HepG2 (cell line): ENCODE measurements at regions not wholly inside any gene's neighbourhood (a gene's known extent, or its start where the extent isn't known, plus 50 kb on each side); places are given as distances from the start of the nearest gene placed in this dataset.
A peak's percentile ranks its signal among the peaks of the same experiment; 100 is the strongest.

Source experiments
- ATAC-seq: fragments of 200-7000 bp; cut with Tn5 transposase; 3 replicates; pipeline ENCODE4 v1.9.1; 2020; ENCODE audit warnings: mild to moderate bottlenecking, moderate library complexity
- BruUV-seq: library from RNA; stranded (reverse); fragments of 400-500 nt; replicated peaks from 2 replicates; lab custom pipeline; 2021; lab: Mats Ljungman, UMichigan
- CTCF ChIA-PET: fragments of 300-600 bp; formaldehyde crosslinking; extraction: SDS; loops from one replicate; lab custom pipeline; 2021; ENCODE audit warnings: low total read pairs, inconsistent platforms, low intra/inter-chr PET ratio; lab: Yijun Ruan, JAX
- POLR2A ChIA-PET: fragments of 350-600 bp; sonication (Branson Sonifier 250); formaldehyde crosslinking; loops from one replicate; lab custom pipeline; 2020; ENCODE audit warnings: antibody characterized with exemption, inconsistent platforms; lab: Yijun Ruan, JAX
- DNase-seq: peaks from one replicate; pipeline ENCODE4 v3.0.0-alpha.2; 2015; ENCODE audit warnings: low spot score
- FAIRE-seq: peaks from 3 replicates; lab custom pipeline; 2011; peaks lifted over from hg19 to GRCh38; lab: Jason Lieb, UNC
- H2AFZ ChIP-seq: one replicate; pipeline ENCODE4 v1.6.1; 2011; ENCODE audit warnings: low read length, inconsistent platforms
- H3K27ac ChIP-seq: fragments of 300-600 bp; 3 replicates; pipeline ENCODE4 v1.8.0; 2011; ENCODE audit warnings: mixed run types, mild to moderate bottlenecking, mixed read lengths, low read length, inconsistent platforms; ENCODE audit not compliant: insufficient read depth; ENCODE audit errors: extremely low read length
- H3K27me3 ChIP-seq, 2 experiments: fragments of 200-600 bp in 1 of 2; 2 replicates in 1 of 2; 3 replicates in 1 of 2; pipeline versions ENCODE4 v1.6.0 to v1.8.0; 2011; ENCODE audit warnings: low read length in 2 of 2, mild to moderate bottlenecking in 2 of 2, moderate library complexity in 2 of 2, inconsistent platforms in 1 of 2; ENCODE audit not compliant: insufficient read depth in 2 of 2, control insufficient read depth in 1 of 2
- H3K36me3 ChIP-seq, 2 experiments: fragments of 200-600 bp in 1 of 2; replicated peaks in 1 of 2; 2 replicates in 1 of 2; 3 replicates in 1 of 2; pipeline versions ENCODE4 v1.5.1 to v1.8.0; 2011; ENCODE audit warnings: low read length in 2 of 2, inconsistent platforms in 1 of 2; ENCODE audit not compliant: insufficient read depth in 2 of 2, control insufficient read depth in 1 of 2
- H3K4me1 ChIP-seq: 2 replicates; pipeline ENCODE4 v1.5.1; 2012; ENCODE audit warnings: low read length, inconsistent platforms; ENCODE audit not compliant: insufficient read depth
- H3K4me2 ChIP-seq: 2 replicates; pipeline ENCODE4 v1.6.0; 2011; ENCODE audit warnings: low read depth, low read length, inconsistent platforms
- H3K4me3 ChIP-seq, 3 experiments: fragments of 200-600 bp in 1 of 3; sonication (generic), shearing (Covaris generic) in 1 of 3; replicated peaks in 1 of 3; 2 replicates each; pipeline ENCODE4 v1.5.1; 2011 to 2016; ENCODE audit warnings: low read length in 3 of 3, inconsistent platforms in 2 of 3, low read depth in 2 of 3, mild to moderate bottlenecking in 2 of 3, control low read depth in 1 of 3, mixed read lengths in 1 of 3; ENCODE audit not compliant: insufficient read depth in 1 of 3
- H3K79me2 ChIP-seq: one replicate; pipeline ENCODE4 v1.6.1; 2011; ENCODE audit warnings: low read length, inconsistent platforms; ENCODE audit not compliant: insufficient read depth
- H3K9ac ChIP-seq: 2 replicates; pipeline ENCODE4 v1.6.0; 2011; ENCODE audit warnings: mild to moderate bottlenecking, low read depth, low read length, inconsistent platforms; ENCODE audit not compliant: insufficient read depth
- H3K9me3 ChIP-seq: 2 replicates; pipeline ENCODE4 v1.5.1; 2012; ENCODE audit warnings: mild to moderate bottlenecking, low read length
- H4K20me1 ChIP-seq: 2 replicates; pipeline ENCODE4 v1.6.0; 2011; ENCODE audit warnings: inconsistent platforms, mild to moderate bottlenecking, low read length, moderate library complexity; ENCODE audit not compliant: insufficient read depth
- CBX2 ChIP-seq, 2 experiments: fragments of 200-600 bp in 1 of 2; sonication (generic); formaldehyde crosslinking in 1 of 2; IDR thresholded peaks; 2 replicates each; pipeline versions ENCODE4 v1.7.0 to v1.8.1; 2018 to 2022; ENCODE audit warnings: low read depth in 2 of 2, low read length in 1 of 2, mild to moderate bottlenecking in 1 of 2, missing genetic modification reagents in 1 of 2
- FOXP1 ChIP-seq, 2 experiments: fragments of 450-650 bp in 1 of 2; IDR thresholded peaks; 2 replicates each; pipeline ENCODE4 v1.6.1; 2017 to 2018; ENCODE audit warnings: antibody characterized with exemption in 1 of 2
- MAF1 ChIP-seq: sonication (generic); formaldehyde crosslinking; IDR thresholded peaks from 2 replicates; pipeline ENCODE4 v1.5.0; 2020; ENCODE audit warnings: missing genetic modification reagents, borderline replicate concordance
- ZNF280B ChIP-seq: sonication (generic); formaldehyde crosslinking; IDR thresholded peaks from 2 replicates; pipeline ENCODE4 v1.5.0; 2020; ENCODE audit warnings: missing genetic modification reagents, mild to moderate bottlenecking, borderline replicate concordance
- ZNF33A ChIP-seq: sonication (generic); formaldehyde crosslinking; IDR thresholded peaks from 2 replicates; pipeline ENCODE4 v1.5.1; 2020; ENCODE audit warnings: missing genetic modification reagents, mild to moderate bottlenecking, moderate library complexity, borderline replicate concordance
- ZNF687 ChIP-seq: sonication (generic); formaldehyde crosslinking; IDR thresholded peaks from 2 replicates; pipeline ENCODE4 v1.5.1; 2020; ENCODE audit warnings: mild to moderate bottlenecking, missing genetic modification reagents, moderate library complexity
- WGBS: methylation state at CpG from one replicate; pipeline ENCODE4 v1.1.6; 2017; ENCODE audit warnings: low lambda C conversion rate; 5-methylcytosine and 5-hydroxymethylcytosine counted together
- in situ Hi-C: cut with HindIII; loops from 2 replicates; pipeline ENCODE4 v1.10.0; 2017; ENCODE audit warnings: low pct_unique_long_range_greater_than_20kb; ENCODE audit not compliant: extremely low pct_ligation_motif_present
- intact Hi-C: fragments of 100-400 bp; cut with micrococcal nuclease; formaldehyde crosslinking; loops from one replicate; pipeline ENCODE4 v1.10.0; 2022; ENCODE audit not compliant: unreplicated experiment

DNA sequence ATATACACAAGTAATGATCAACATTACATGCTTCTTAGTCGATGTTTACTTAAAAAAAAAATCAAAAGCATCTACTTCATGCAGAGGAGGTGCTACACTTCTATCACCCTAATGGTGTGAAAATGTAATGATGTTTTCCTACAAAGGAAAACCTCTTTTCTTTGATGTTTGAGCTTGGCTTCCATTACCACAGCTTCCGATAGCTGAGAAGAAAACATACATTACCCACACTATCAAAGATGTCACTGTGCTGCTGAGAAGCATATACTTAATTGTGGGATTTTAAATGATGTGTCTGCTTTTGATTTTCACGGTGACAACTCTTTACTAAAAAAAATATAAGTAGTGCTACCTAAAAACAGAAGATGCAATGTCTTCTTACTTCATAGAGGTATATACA, 200.2 kb upstream of the PHF14 start:
- Histone ChIP-seq H3K27ac (no peak overlapping the region), H3K36me3 (no peaks in the 10 kb centered on the region), H2AFZ (no peak overlapping the region), H3K9ac (no peak overlapping the region), H3K79me2 (no peaks in the 10 kb centered on the region)
- 2% methylated on average over 3 of the region's 3 CpGs for WGBS
- intact Hi-C loops (no loop called here), in situ Hi-C loops (no loop called here)
- no peak for TF ChIP-seq FOXP1 (IDR thresholded peaks at IDR 0.05)
- TF ChIP-seq FOXP1 (CRISPR knock-in tag; IDR thresholded peaks at IDR 0.05), result no peak
- no peak for TF ChIP-seq CBX2 (IDR thresholded peaks at IDR 0.05; ENCODE audit: low read depth, low read length)
- TF ChIP-seq CBX2 (CRISPR knock-in tag; IDR thresholded peaks at IDR 0.05; ENCODE audit: low read depth), result no peak
- TF ChIP-seq MAF1, result no peak
- TF ChIP-seq, all 625 proteins: peak for 0
- no peak for DNase-seq
- no TSS peak for BruUV-seq
- Histone ChIP-seq H4K20me1 (no peaks in the 10 kb centered on the region), H3K27me3 (no peaks in the 10 kb centered on the region), H3K4me3 (no peak overlapping the region), H3K4me1 (no peaks in the 10 kb centered on the region), H3K9me3 (no peaks in the 10 kb centered on the region), H3K4me2 (no peak overlapping the region)
- ChIA-PET CTCF (no interaction called here), POLR2A (no interaction called here)
- ATAC-seq, result no peak
- no peak for FAIRE-seq

GRCh38 chr7:10779465-10780399, 193.9 kb upstream of the PHF14 start:
- no peak overlapping the region for H3K9ac ChIP-seq
- DNase-seq (no peak), FAIRE-seq (no peak), ATAC-seq (peak; percentile 42; the same call in 2 of the 3 replicates)
- TF ChIP-seq ZNF280B, result no peak
- TF ChIP-seq ZNF33A, result no peak
- 0 out of 2 replicates have a peak, but pooled peaks have one; percentile 16 for TF ChIP-seq ZNF687
- H3K4me3 ChIP-seq, result no peak overlapping the region
- H3K36me3 ChIP-seq, result no peaks in the 10 kb centered on the region
- H4K20me1 ChIP-seq, result no peaks in the 10 kb centered on the region
- no peaks in the 10 kb centered on the region for H3K27me3 ChIP-seq
- WGBS, result 58% methylated on average over 39 of the region's 52 CpGs
- H3K27ac ChIP-seq, result no peak overlapping the region
- intact Hi-C loops (no loop called here), in situ Hi-C loops (no loop called here)
- H2AFZ ChIP-seq, result no peak overlapping the region
- ChIA-PET CTCF (no interaction called here), POLR2A (no interaction called here)
- no peaks in the 10 kb centered on the region for H3K4me1 ChIP-seq
- no peak overlapping the region for H3K4me2 ChIP-seq
- H3K9me3 ChIP-seq, result no peaks in the 10 kb centered on the region
- no TSS peak for BruUV-seq
- no peaks in the 10 kb centered on the region for H3K79me2 ChIP-seq
